PC-3 (cell line): ENCODE measurements at regions not wholly inside any gene's neighbourhood (a gene's known extent, or its start where the extent isn't known, plus 50 kb on each side); places are given as distances from the start of the nearest gene placed in this dataset.

Source experiments
- EZH2 ChIP-seq: fragments of 300-600 bp; sonication (generic); IDR thresholded peaks from one replicate; pipeline ENCODE4 v1.6.1; 2017; ENCODE audit warnings: antibody characterized with exemption, mild to moderate bottlenecking, low read length; ENCODE audit not compliant: unreplicated experiment
- EZH2phosphoT487 ChIP-seq: fragments of 300-600 bp; sonication (generic); IDR thresholded peaks from 2 replicates; pipeline ENCODE4 v1.6.1; 2018; ENCODE audit warnings: mild to moderate bottlenecking, antibody characterized with exemption, low read length, borderline replicate concordance
- TF ChIP-seq, protein P1 (sequence below): fragments of 300-600 bp; sonication (generic); conservative IDR thresholded peaks from 2 replicates; pipeline ENCODE4 v1.5.1; 2017; ENCODE audit warnings: antibody characterized with exemption, low read depth, mild to moderate bottlenecking, low read length

DNA sequence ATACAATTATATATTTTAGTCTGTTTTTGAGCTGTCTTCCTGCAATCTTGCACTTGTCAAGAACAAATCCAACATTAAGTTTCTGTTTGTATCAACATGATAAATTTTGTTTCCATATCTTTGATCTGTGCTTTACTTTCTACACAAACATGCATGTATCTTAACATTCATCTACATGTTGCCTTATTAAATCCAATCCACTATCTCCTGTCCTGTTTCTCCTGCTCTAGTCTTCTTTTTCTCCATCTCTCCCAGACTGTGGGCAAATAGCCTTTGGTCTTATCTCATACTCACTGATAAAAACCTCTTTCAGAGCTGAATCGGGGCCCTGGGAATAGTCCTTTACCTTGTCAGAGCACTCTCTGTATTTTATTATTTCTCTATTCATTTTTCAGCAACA, 101.3 kb downstream of the PLPPR4 start:
- TF ChIP-seq, protein P1, sequence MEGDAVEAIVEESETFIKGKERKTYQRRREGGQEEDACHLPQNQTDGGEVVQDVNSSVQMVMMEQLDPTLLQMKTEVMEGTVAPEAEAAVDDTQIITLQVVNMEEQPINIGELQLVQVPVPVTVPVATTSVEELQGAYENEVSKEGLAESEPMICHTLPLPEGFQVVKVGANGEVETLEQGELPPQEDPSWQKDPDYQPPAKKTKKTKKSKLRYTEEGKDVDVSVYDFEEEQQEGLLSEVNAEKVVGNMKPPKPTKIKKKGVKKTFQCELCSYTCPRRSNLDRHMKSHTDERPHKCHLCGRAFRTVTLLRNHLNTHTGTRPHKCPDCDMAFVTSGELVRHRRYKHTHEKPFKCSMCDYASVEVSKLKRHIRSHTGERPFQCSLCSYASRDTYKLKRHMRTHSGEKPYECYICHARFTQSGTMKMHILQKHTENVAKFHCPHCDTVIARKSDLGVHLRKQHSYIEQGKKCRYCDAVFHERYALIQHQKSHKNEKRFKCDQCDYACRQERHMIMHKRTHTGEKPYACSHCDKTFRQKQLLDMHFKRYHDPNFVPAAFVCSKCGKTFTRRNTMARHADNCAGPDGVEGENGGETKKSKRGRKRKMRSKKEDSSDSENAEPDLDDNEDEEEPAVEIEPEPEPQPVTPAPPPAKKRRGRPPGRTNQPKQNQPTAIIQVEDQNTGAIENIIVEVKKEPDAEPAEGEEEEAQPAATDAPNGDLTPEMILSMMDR, result no peak
- TF ChIP-seq EZH2 (no peak), EZH2phosphoT487 (no peak)
